B cell (primary cell): ENCODE measurements at regions not wholly inside any gene's neighbourhood (a gene's known extent, or its start where the extent isn't known, plus 50 kb on each side); places are given as distances from the start of the nearest gene placed in this dataset.

Experiments
- ATAC-seq: fragments of 200-7000 bp; cut with Tn5 transposase; one replicate; pipeline ENCODE4 v1.10.0; 2021; ENCODE audit warnings: low read depth, mild to moderate bottlenecking, moderate number of reproducible peaks, moderate library complexity
- CTCF ChIA-PET: fragments of 350-600 bp; sonication (Branson Sonifier 250); formaldehyde crosslinking; loops from one replicate; lab custom pipeline; 2021; ENCODE audit warnings: antibody characterized with exemption, inconsistent platforms; lab: Charles Lee
- POLR2A ChIA-PET: fragments of 350-600 bp; sonication (Branson Sonifier 250); formaldehyde crosslinking; loops from one replicate; lab custom pipeline; 2021; ENCODE audit warnings: antibody characterized with exemption; lab: Charles Lee
- DNase-seq: peaks from one replicate; pipeline ENCODE4 v3.0.0; 2013
- H2AFZ ChIP-seq: 2 replicates; pipeline ENCODE4 v1.6.1; 2012; ENCODE audit warnings: mild to moderate bottlenecking, low read depth, low read length; ENCODE audit not compliant: insufficient read depth, poor library complexity, severe bottlenecking
- H3K27ac ChIP-seq, 2 donors: 1 replicate in 1 of 2; 2 replicates in 1 of 2; pipeline ENCODE4 v1.5.1; 2012 to 2013; ENCODE audit warnings: low read length in 2 of 2, mild to moderate bottlenecking in 2 of 2, moderate library complexity in 1 of 2
- H3K27me3 ChIP-seq, 4 experiments: fragments of 200-600 bp in 1 of 4; sonication (generic) in 1 of 4; replicated peaks in 1 of 4; 1 replicate in 2 of 4; 2 replicates in 2 of 4; pipeline versions ENCODE4 v1.6.1 to v1.7.0; 2013 to 2016; ENCODE audit warnings: low read length in 3 of 4, mild to moderate bottlenecking in 2 of 4, mixed read lengths in 1 of 4, moderate library complexity in 1 of 4; ENCODE audit not compliant: insufficient read depth in 4 of 4, control insufficient read depth in 3 of 4; ENCODE audit errors: control extremely low read depth in 1 of 4
- H3K36me3 ChIP-seq, 2 experiments: replicated peaks in 1 of 2; 1 replicate in 1 of 2; 2 replicates in 1 of 2; pipeline versions ENCODE4 v1.6.1 to v1.7.1; 2013; ENCODE audit warnings: low read length in 1 of 2; ENCODE audit not compliant: insufficient read depth in 2 of 2, control insufficient read depth in 1 of 2; ENCODE audit errors: control extremely low read depth in 1 of 2, extremely low read depth in 1 of 2
- H3K4me1 ChIP-seq, 2 donors: fragments of 200-600 bp in 1 of 2; sonication (generic) in 1 of 2; 1 replicate in 1 of 2; 2 replicates in 1 of 2; pipeline versions ENCODE4 v1.5.1 to v1.6.1; 2013 to 2017; ENCODE audit warnings: low read length in 2 of 2; ENCODE audit not compliant: control insufficient read depth in 2 of 2, insufficient read depth in 2 of 2
- H3K4me2 ChIP-seq: replicated peaks from 2 replicates; pipeline ENCODE3; 2012; ENCODE audit warnings: mild to moderate bottlenecking, low read depth, low read length; ENCODE audit not compliant: poor library complexity, severe bottlenecking
- H3K4me3 ChIP-seq, 5 experiments: fragments of 200-600 bp in 1 of 5; sonication (generic) in 1 of 5; 1 replicate in 3 of 5; 2 replicates in 2 of 5; pipeline versions ENCODE4 v1.5.1 to v1.7.0; 2011 to 2016; ENCODE audit warnings: low read length in 4 of 5, mild to moderate bottlenecking in 4 of 5, low read depth in 2 of 5, control low read depth in 1 of 5, moderate library complexity in 1 of 5; ENCODE audit not compliant: insufficient read depth in 1 of 5; ENCODE audit errors: control extremely low read depth in 1 of 5, extremely low read depth in 1 of 5
- H3K79me2 ChIP-seq: fragments of 200-600 bp; sonication (generic); one replicate; pipeline ENCODE4 v1.6.0; 2016; ENCODE audit warnings: low read length; ENCODE audit not compliant: control insufficient read depth, insufficient read depth
- H3K9ac ChIP-seq: fragments of 200-600 bp; sonication (generic); 2 replicates; pipeline ENCODE4 v1.6.1; 2017; ENCODE audit warnings: mild to moderate bottlenecking, low read length, moderate library complexity
- H3K9me3 ChIP-seq, 3 donors: one replicate each; pipeline versions ENCODE4 v1.6.1 to v1.7.1; 2013; ENCODE audit warnings: low read length in 2 of 3; ENCODE audit not compliant: control insufficient read depth in 2 of 3, insufficient read depth in 1 of 3; ENCODE audit errors: control extremely low read depth in 1 of 3
- H4K20me1 ChIP-seq: 2 replicates; pipeline ENCODE4 v1.6.0; 2012; ENCODE audit warnings: mild to moderate bottlenecking, low read length; ENCODE audit not compliant: insufficient read depth, control insufficient read depth, poor library complexity, severe bottlenecking
- H3K27ac Mint-ChIP-seq: one replicate; pipeline ENCODE4 v1.8.0; 2021; ENCODE audit warnings: mixed read lengths
- H3K27me3 Mint-ChIP-seq: one replicate; pipeline ENCODE4 v1.8.0; 2021; ENCODE audit warnings: mixed read lengths
- H3K4me1 Mint-ChIP-seq: one replicate; pipeline ENCODE4 v1.8.0; 2021; ENCODE audit warnings: mixed read lengths
- H3K4me3 Mint-ChIP-seq: one replicate; pipeline ENCODE4 v1.8.0; 2021; ENCODE audit warnings: mixed read lengths
- H3K9me3 Mint-ChIP-seq: one replicate; pipeline ENCODE4 v1.8.0; 2022; ENCODE audit warnings: mixed read lengths; ENCODE audit not compliant: insufficient read depth
- EZH2 ChIP-seq: IDR thresholded peaks from 2 replicates; pipeline ENCODE4 v1.6.1; 2012; ENCODE audit warnings: borderline replicate concordance, low read depth, mild to moderate bottlenecking, moderate library complexity, low read length; ENCODE audit not compliant: insufficient read depth, poor library complexity, severe bottlenecking
- WGBS: methylation state at CpG from one replicate; pipeline ENCODE4 v1.1.5; 2013; ENCODE audit warnings: missing lambda C conversion rate; ENCODE audit not compliant: insufficient coverage; 5-methylcytosine and 5-hydroxymethylcytosine counted together
- intact Hi-C: fragments of 100-400 bp; cut with micrococcal nuclease; formaldehyde crosslinking; loops from one replicate; pipeline ENCODE4 v1.10.0; 2022
- TF ChIP-seq, protein P1 (sequence below): fragments of 200-600 bp; IDR thresholded peaks from one replicate; pipeline ENCODE4 v1.8.0; 2022; ENCODE audit warnings: antibody characterized with exemption, mild to moderate bottlenecking

DNA sequence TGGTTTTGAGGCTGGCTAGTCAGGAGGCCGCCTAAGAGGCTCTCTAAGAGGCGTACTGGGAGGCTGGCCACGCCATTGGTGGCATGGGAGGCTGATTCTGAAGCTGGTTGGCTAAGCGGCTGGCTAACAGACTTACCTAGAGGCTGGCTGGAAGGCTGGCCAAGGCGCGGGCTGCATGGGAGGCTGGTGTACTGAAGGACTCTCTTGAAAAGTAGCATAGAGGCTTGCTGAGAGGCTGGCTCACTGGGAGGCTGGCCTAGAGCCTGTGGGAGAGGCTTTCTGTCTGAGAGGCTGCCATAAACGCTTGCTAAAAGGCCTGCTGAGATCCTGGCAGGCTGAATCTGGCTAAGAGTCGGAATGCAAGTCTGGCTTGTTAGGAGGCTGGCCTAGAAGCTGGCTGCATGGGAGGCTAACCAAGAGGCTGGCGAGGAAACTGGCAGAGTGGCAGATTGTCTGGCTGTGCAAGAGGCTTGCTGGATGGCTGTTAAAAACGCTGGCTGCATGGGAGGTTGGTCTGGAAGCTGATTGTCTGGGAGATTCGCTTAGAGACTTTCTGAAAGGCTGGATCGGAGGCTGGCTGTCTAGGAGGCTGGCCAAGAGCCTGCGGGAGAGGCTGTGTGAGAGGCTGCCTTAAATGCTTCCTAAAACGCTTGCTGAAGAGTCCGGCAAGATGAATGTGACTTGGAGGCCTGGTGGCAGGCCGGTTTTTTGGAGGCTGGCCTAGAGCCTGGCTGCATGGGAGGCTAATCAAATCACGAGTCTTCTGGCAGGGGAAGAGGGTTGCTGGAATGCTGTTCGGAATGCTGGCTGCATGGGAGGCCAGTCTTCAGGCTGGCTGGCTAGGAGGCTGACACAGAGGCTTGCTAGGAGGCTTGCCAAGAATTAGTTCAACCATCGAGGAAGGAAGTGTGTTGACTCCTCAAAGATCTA is 134.2 kb downstream of the OR13A1 start:
- intact Hi-C loops: no loop called here
- no peak overlapping the region for H3K27ac ChIP-seq
- 90% methylated on average over 17 of the region's 19 CpGs for WGBS
- no peak for TF ChIP-seq EZH2
- TF ChIP-seq, protein P1, sequence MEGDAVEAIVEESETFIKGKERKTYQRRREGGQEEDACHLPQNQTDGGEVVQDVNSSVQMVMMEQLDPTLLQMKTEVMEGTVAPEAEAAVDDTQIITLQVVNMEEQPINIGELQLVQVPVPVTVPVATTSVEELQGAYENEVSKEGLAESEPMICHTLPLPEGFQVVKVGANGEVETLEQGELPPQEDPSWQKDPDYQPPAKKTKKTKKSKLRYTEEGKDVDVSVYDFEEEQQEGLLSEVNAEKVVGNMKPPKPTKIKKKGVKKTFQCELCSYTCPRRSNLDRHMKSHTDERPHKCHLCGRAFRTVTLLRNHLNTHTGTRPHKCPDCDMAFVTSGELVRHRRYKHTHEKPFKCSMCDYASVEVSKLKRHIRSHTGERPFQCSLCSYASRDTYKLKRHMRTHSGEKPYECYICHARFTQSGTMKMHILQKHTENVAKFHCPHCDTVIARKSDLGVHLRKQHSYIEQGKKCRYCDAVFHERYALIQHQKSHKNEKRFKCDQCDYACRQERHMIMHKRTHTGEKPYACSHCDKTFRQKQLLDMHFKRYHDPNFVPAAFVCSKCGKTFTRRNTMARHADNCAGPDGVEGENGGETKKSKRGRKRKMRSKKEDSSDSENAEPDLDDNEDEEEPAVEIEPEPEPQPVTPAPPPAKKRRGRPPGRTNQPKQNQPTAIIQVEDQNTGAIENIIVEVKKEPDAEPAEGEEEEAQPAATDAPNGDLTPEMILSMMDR: no peak
- H3K4me1 ChIP-seq: no peaks in the 10 kb centered on the region
- no peak overlapping the region for H2AFZ ChIP-seq
- CTCF ChIA-PET: no interaction called here
- DNase-seq (no peak), ATAC-seq (no peak)
- Mint-ChIP-seq H3K4me3 (no peak overlapping the region), H3K27me3 (peaks cover 3% of the 10 kb centered on the region), H3K4me1 (no peaks in the 10 kb centered on the region), H3K9me3 (no peaks in the 10 kb centered on the region), H3K27ac (no peak overlapping the region)
- H3K79me2 ChIP-seq: no peaks in the 10 kb centered on the region
- no peak overlapping the region for H3K4me3 ChIP-seq
- H3K4me2 ChIP-seq: no peak overlapping the region
- no peaks in the 10 kb centered on the region for H3K36me3 ChIP-seq
- POLR2A ChIA-PET: no interaction called here
- no peak overlapping the region for H3K9ac ChIP-seq
- no peaks in the 10 kb centered on the region for H3K9me3 ChIP-seq
- H3K27me3 ChIP-seq: no peaks in the 10 kb centered on the region
- H4K20me1 ChIP-seq: no peaks in the 10 kb centered on the region

DNA sequence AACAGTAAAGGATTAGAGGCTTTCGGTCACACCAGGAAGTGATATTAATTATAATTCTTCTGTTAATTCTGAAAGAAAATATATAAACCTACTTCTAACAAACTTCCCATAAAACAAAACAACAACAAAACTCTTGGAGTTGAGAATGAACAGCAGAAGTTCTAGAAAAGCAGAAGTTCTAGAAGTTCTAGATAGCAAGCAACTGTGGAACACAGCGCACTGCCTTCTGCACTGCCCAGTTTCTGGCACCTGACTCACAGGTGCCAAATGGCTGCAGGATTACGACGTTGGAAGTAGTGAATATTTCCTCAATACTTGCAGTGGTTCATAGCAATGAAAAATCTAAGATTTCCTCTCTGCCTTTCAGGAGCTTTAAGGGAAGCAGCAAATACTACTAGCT is 132.2 kb downstream of the OR13A1 start:
- Histone ChIP-seq H3K27ac (no peak overlapping the region), H2AFZ (no peak overlapping the region), H3K9ac (no peak overlapping the region), H3K79me2 (no peaks in the 10 kb centered on the region), H3K9me3 (no peaks in the 10 kb centered on the region), H3K36me3 (no peaks in the 10 kb centered on the region), H3K27me3 (no peaks in the 10 kb centered on the region), H3K4me3 (no peak overlapping the region), H3K4me2 (no peak overlapping the region), H3K4me1 (no peaks in the 10 kb centered on the region), H4K20me1 (no peaks in the 10 kb centered on the region)
- Mint-ChIP-seq H3K4me1 (no peaks in the 10 kb centered on the region), H3K27me3 (peaks cover 3% of the 10 kb centered on the region), H3K4me3 (no peak overlapping the region), H3K9me3 (no peaks in the 10 kb centered on the region), H3K27ac (no peak overlapping the region)
- intact Hi-C loops: no loop called here
- WGBS: 90% methylated on average over 1 of the region's 4 CpGs
- DNase-seq (no peak), ATAC-seq (no peak)
- TF ChIP-seq EZH2: no peak
- TF ChIP-seq, protein P1: no peak
- ChIA-PET CTCF (no interaction called here), POLR2A (no interaction called here)
